ENCODE measurements at regions not wholly inside any gene's neighbourhood (a gene's known extent, or its start where the extent isn't known, plus 50 kb on each side); places are given as distances from the start of the nearest gene placed in this dataset.

GRCh38 chr9:13816837-13817236 lies 497.1 kb downstream of the NFIB start:
- Histone ChIP-seq H3K9me2 (replicated peaks; ENCODE audit: control insufficient read depth, low read length) (no peaks in the 10 kb centered on the region), H3K79me2 (ENCODE audit: control insufficient read depth, low read length) (no peaks in the 10 kb centered on the region), H3K9me3 (ENCODE audit: control insufficient read depth, insufficient read depth, low read length) (no peaks in the 10 kb centered on the region), H4K20me1 (ENCODE audit: control insufficient read depth, insufficient read depth, low read depth, low read length) (no peaks in the 10 kb centered on the region), H3K4me3 (ENCODE audit: low read length) (no peak overlapping the region), H3K27ac (ENCODE audit: low read depth, low read length) (no peak overlapping the region), H3F3A (ENCODE audit: control insufficient read depth, insufficient read depth) (no peaks in the 10 kb centered on the region), H3K36me3 (ENCODE audit: control insufficient read depth, low read length) (no peaks in the 10 kb centered on the region), H3K27me3 (ENCODE audit: control insufficient read depth, low read length) (no peaks in the 10 kb centered on the region), H3K4me2 (ENCODE audit: low read length) (no peak overlapping the region), H3K4me1 (ENCODE audit: control insufficient read depth, low read length) (no peaks in the 10 kb centered on the region)
- TF ChIP-seq CTCF (IDR thresholded peaks at IDR 0.05; ENCODE audit: low read depth, low read length, poor library complexity, severe bottlenecking) (no peak), EZH2phosphoT487 (IDR thresholded peaks at IDR 0.05; ENCODE audit: borderline replicate concordance, low read length) (no peak)

- Histone ChIP-seq H3F3A (ENCODE audit: control insufficient read depth, insufficient read depth) (no peaks in the 10 kb centered on the region), H3K4me2 (ENCODE audit: low read length) (no peak overlapping the region), H3K4me1 (ENCODE audit: control insufficient read depth, low read length) (no peaks in the 10 kb centered on the region), H3K9me3 (ENCODE audit: control insufficient read depth, insufficient read depth, low read length) (no peaks in the 10 kb centered on the region), H3K27ac (ENCODE audit: low read depth, low read length) (no peak overlapping the region), H3K36me3 (ENCODE audit: control insufficient read depth, low read length) (no peaks in the 10 kb centered on the region), H3K79me2 (ENCODE audit: control insufficient read depth, low read length) (no peaks in the 10 kb centered on the region), H3K27me3 (ENCODE audit: control insufficient read depth, low read length) (no peaks in the 10 kb centered on the region), H3K9me2 (replicated peaks; ENCODE audit: control insufficient read depth, low read length) (no peaks in the 10 kb centered on the region), H4K20me1 (ENCODE audit: control insufficient read depth, insufficient read depth, low read depth, low read length) (no peaks in the 10 kb centered on the region), H3K4me3 (ENCODE audit: low read length) (no peak overlapping the region)
- TF ChIP-seq CTCF (IDR thresholded peaks at IDR 0.05; ENCODE audit: low read depth, low read length, poor library complexity, severe bottlenecking) (no peak), EZH2phosphoT487 (IDR thresholded peaks at IDR 0.05; ENCODE audit: borderline replicate concordance, low read length) (no peak)
Observed at GRCh38 chr9:13814647-13815400, 499.1 kb downstream of the NFIB start.

- no peak for TF ChIP-seq EZH2phosphoT487 (IDR thresholded peaks at IDR 0.05; ENCODE audit: borderline replicate concordance, low read length)
- no peak for TF ChIP-seq CTCF (IDR thresholded peaks at IDR 0.05; ENCODE audit: low read depth, low read length, poor library complexity, severe bottlenecking)
- no peak overlapping the region for H3K4me3 ChIP-seq (ENCODE audit: low read length)
- no peaks in the 10 kb centered on the region for H3K27me3 ChIP-seq (ENCODE audit: control insufficient read depth, low read length)
- no peaks in the 10 kb centered on the region for H3F3A ChIP-seq (ENCODE audit: control insufficient read depth, insufficient read depth)
- H3K4me1 ChIP-seq (ENCODE audit: control insufficient read depth, low read length): no peaks in the 10 kb centered on the region
- no peak overlapping the region for H3K4me2 ChIP-seq (ENCODE audit: low read length)
- H3K9me3 ChIP-seq (ENCODE audit: control insufficient read depth, insufficient read depth, low read length): no peaks in the 10 kb centered on the region
- H3K36me3 ChIP-seq (ENCODE audit: control insufficient read depth, low read length): no peaks in the 10 kb centered on the region
- no peaks in the 10 kb centered on the region for H3K9me2 ChIP-seq (replicated peaks; ENCODE audit: control insufficient read depth, low read length)
- H4K20me1 ChIP-seq (ENCODE audit: control insufficient read depth, insufficient read depth, low read depth, low read length): no peaks in the 10 kb centered on the region
- H3K27ac ChIP-seq (ENCODE audit: low read depth, low read length): no peak overlapping the region
- H3K79me2 ChIP-seq (ENCODE audit: control insufficient read depth, low read length): no peaks in the 10 kb centered on the region
Observed at GRCh38 chr9:13811876-13812275, 502.1 kb downstream of the NFIB start.

Data from DOHH2 (cell line).